Left ventricle myocardium inferior (tissue), 1 donor: ENCODE measurements at regions not wholly inside any gene's neighbourhood (a gene's known extent, or its start where the extent isn't known, plus 50 kb on each side); places are given as distances from the start of the nearest gene placed in this dataset.

Experiments
- DNase-seq: peaks from one replicate; pipeline ENCODE4 v3.0.0-alpha.2; 2020
- H3K27ac ChIP-seq: fragments of 200-600 bp; replicated peaks from 2 replicates; pipeline ENCODE4 v1.8.0; 2021
- H3K27me3 ChIP-seq: fragments of 200-600 bp; 2 replicates; pipeline ENCODE4 v1.8.0; 2021; ENCODE audit warnings: low read depth
- H3K36me3 ChIP-seq: fragments of 200-600 bp; 2 replicates; pipeline ENCODE4 v1.8.0; 2021
- H3K4me1 ChIP-seq: fragments of 200-600 bp; 2 replicates; pipeline ENCODE4 v1.8.0; 2021
- H3K4me3 ChIP-seq: fragments of 200-600 bp; 2 replicates; pipeline ENCODE4 v1.8.0; 2021; ENCODE audit warnings: mild to moderate bottlenecking, moderate library complexity
- H3K9me3 ChIP-seq: fragments of 200-600 bp; replicated peaks from 2 replicates; pipeline ENCODE4 v1.8.0; 2021
- CTCF ChIP-seq: fragments of 200-600 bp; IDR thresholded peaks from 2 replicates; pipeline ENCODE4 v1.8.0; 2021; ENCODE audit warnings: antibody characterized with exemption, mild to moderate bottlenecking, borderline replicate concordance
- intact Hi-C: fragments of 100-400 bp; cut with micrococcal nuclease; formaldehyde crosslinking; loops from one replicate; pipeline ENCODE4 v1.11.0; 2022
- donor health status: DM: no; HTN: yes; CAD: no; lungs with severe emphysema.

GRCh38 chr4:79611026-79611425 lies 203.0 kb upstream of the GK2 start:
- no peak for DNase-seq
- intact Hi-C loops = no loop called here
- no peaks in the 10 kb centered on the region for H3K27me3 ChIP-seq
- H3K36me3 ChIP-seq = no peaks in the 10 kb centered on the region
- no peak overlapping the region for H3K4me3 ChIP-seq
- no peaks in the 10 kb centered on the region for H3K9me3 ChIP-seq
- TF ChIP-seq CTCF = no peak
- no peak overlapping the region for H3K27ac ChIP-seq
- no peaks in the 10 kb centered on the region for H3K4me1 ChIP-seq

GRCh38 chr4:79609817-79610216 lies 201.8 kb upstream of the GK2 start:
- Histone ChIP-seq H3K4me1 (no peaks in the 10 kb centered on the region), H3K36me3 (no peaks in the 10 kb centered on the region), H3K27me3 (no peaks in the 10 kb centered on the region), H3K9me3 (no peaks in the 10 kb centered on the region), H3K27ac (no peak overlapping the region), H3K4me3 (no peak overlapping the region)
- no peak for TF ChIP-seq CTCF
- intact Hi-C loops = no loop called here
- DNase-seq = no peak

GRCh38 chr4:79607979-79608378 lies 200.0 kb upstream of the GK2 start:
- Histone ChIP-seq H3K27ac (no peak overlapping the region), H3K27me3 (no peaks in the 10 kb centered on the region)
- intact Hi-C loops = no loop called here

GRCh38 chr4:79604152-79604551 lies 196.1 kb upstream of the GK2 start:
- intact Hi-C loops = no loop called here
- H3K4me1 ChIP-seq = peaks cover 7% of the 10 kb centered on the region
- TF ChIP-seq CTCF = no peak
- H3K9me3 ChIP-seq = no peaks in the 10 kb centered on the region
- H3K36me3 ChIP-seq = no peaks in the 10 kb centered on the region
- H3K27ac ChIP-seq = no peak overlapping the region
- no peak overlapping the region for H3K4me3 ChIP-seq
- no peaks in the 10 kb centered on the region for H3K27me3 ChIP-seq
- no peak for DNase-seq

More at GRCh38 chr4:79607979-79608378, 200.0 kb upstream of the GK2 start:
- no peak for TF ChIP-seq CTCF
- Histone ChIP-seq H3K4me3 (no peak overlapping the region), H3K4me1 (no peaks in the 10 kb centered on the region), H3K9me3 (no peaks in the 10 kb centered on the region), H3K36me3 (no peaks in the 10 kb centered on the region)
- no peak for DNase-seq

GRCh38 chr4:79603681-79604080 lies 195.7 kb upstream of the GK2 start:
- H3K27ac ChIP-seq = no peak overlapping the region

More at GRCh38 chr4:79603681-79604080, 195.7 kb upstream of the GK2 start:
- H3K4me1 ChIP-seq = peaks cover 8% of the 10 kb centered on the region
- intact Hi-C loops = no loop called here
- H3K36me3 ChIP-seq = no peaks in the 10 kb centered on the region
- no peak for TF ChIP-seq CTCF
- H3K4me3 ChIP-seq = no peak overlapping the region
- no peaks in the 10 kb centered on the region for H3K27me3 ChIP-seq
- no peak for DNase-seq
- H3K9me3 ChIP-seq = no peaks in the 10 kb centered on the region
